PC-9 (cell line): ENCODE measurements at regions not wholly inside any gene's neighbourhood (a gene's known extent, or its start where the extent isn't known, plus 50 kb on each side); places are given as distances from the start of the nearest gene placed in this dataset.

Source experiments
- BruUV-seq: library from RNA; stranded (reverse); fragments of 400-500 nt; replicated peaks from 2 replicates; lab custom pipeline; 2021; lab: Mats Ljungman, UMichigan
- CTCF ChIA-PET: fragments of 300-600 bp; sonication (Branson Sonifier 250); formaldehyde crosslinking; loops from one replicate; lab custom pipeline; 2022; ENCODE audit warnings: antibody characterized with exemption; lab: Charles Lee
- POLR2A ChIA-PET: fragments of 300-600 bp; sonication (Branson Sonifier 250); formaldehyde crosslinking; loops from one replicate; lab custom pipeline; 2022; ENCODE audit warnings: antibody characterized with exemption; ENCODE audit not compliant: unreplicated experiment; lab: Charles Lee
- DNase-seq, 2 experiments: peaks; one replicate each; pipeline versions ENCODE4 v3.0.0 to v3.0.0-alpha.2; 2015 to 2022; ENCODE audit warnings: mixed read lengths in 1 of 2
- H2AFZ ChIP-seq: fragments of 200-600 bp; sonication (generic); 2 replicates; pipeline ENCODE4 v1.8.1; 2017; ENCODE audit warnings: antibody characterized with exemption
- H3F3A ChIP-seq: fragments of 200-600 bp; sonication (generic); 2 replicates; pipeline ENCODE4 v1.8.1; 2017; ENCODE audit warnings: antibody characterized with exemption, mild to moderate bottlenecking, low read depth; ENCODE audit not compliant: insufficient read depth
- H3K27ac ChIP-seq: fragments of 200-600 bp; sonication (generic); 2 replicates; pipeline ENCODE4 v1.6.1; 2016; ENCODE audit warnings: mixed run types
- H3K27me3 ChIP-seq: fragments of 200-600 bp; sonication (generic); 2 replicates; pipeline ENCODE4 v1.6.1; 2016; ENCODE audit warnings: low read depth, mixed run types; ENCODE audit not compliant: insufficient read depth
- H3K36me3 ChIP-seq: fragments of 200-600 bp; sonication (generic); 2 replicates; pipeline ENCODE4 v1.6.1; 2016; ENCODE audit warnings: low read depth, mixed run types
- H3K4me1 ChIP-seq: fragments of 200-600 bp; sonication (generic); replicated peaks from 2 replicates; pipeline ENCODE4 v1.6.1; 2016; ENCODE audit warnings: mixed run types; ENCODE audit not compliant: insufficient read depth
- H3K4me2 ChIP-seq: fragments of 200-600 bp; sonication (generic); 2 replicates; pipeline ENCODE4 v1.6.1; 2017; ENCODE audit warnings: mixed run types
- H3K4me3 ChIP-seq: fragments of 200-600 bp; sonication (generic); 2 replicates; pipeline ENCODE4 v1.6.1; 2016; ENCODE audit warnings: mixed run types
- H3K79me2 ChIP-seq: fragments of 200-600 bp; sonication (generic); 2 replicates; pipeline ENCODE4 v1.6.1; 2017; ENCODE audit warnings: low read depth, mixed run types
- H3K9me2 ChIP-seq: fragments of 200-600 bp; sonication (generic); 2 replicates; pipeline ENCODE4 v1.8.1; 2017; ENCODE audit warnings: mild to moderate bottlenecking; ENCODE audit not compliant: insufficient read depth
- H3K9me3 ChIP-seq: fragments of 200-600 bp; sonication (generic); 2 replicates; pipeline ENCODE4 v1.8.1; 2016; ENCODE audit warnings: low read depth; ENCODE audit not compliant: insufficient read depth
- H4K20me1 ChIP-seq: fragments of 200-600 bp; sonication (generic); 2 replicates; pipeline ENCODE4 v1.8.1; 2017; ENCODE audit not compliant: insufficient read depth
- CTCF ChIP-seq: fragments of 200-600 bp; sonication (generic); conservative IDR thresholded peaks from 2 replicates; pipeline ENCODE4 v1.6.1; 2017; ENCODE audit warnings: mixed run types, antibody characterized with exemption, mild to moderate bottlenecking, moderate library complexity
- EZH2 ChIP-seq: fragments of 200-600 bp; sonication (generic); IDR thresholded peaks from 2 replicates; pipeline ENCODE4 v1.8.0; 2017; ENCODE audit warnings: antibody characterized with exemption, low read depth
- intact Hi-C: fragments of 100-400 bp; cut with micrococcal nuclease; formaldehyde crosslinking; loops from one replicate; pipeline ENCODE4 v1.10.0; 2022; ENCODE audit not compliant: unreplicated experiment

- no peaks in the 10 kb centered on the region for H3K9me2 ChIP-seq
- CTCF ChIA-PET, result no interaction called here
- intact Hi-C loops, result no loop called here
Observed at GRCh38 chr2:111219285-111219684, 98.6 kb downstream of the BCL2L11 start.

GRCh38 chr2:111219734-111220505, 99.2 kb downstream of the BCL2L11 start:
- no peaks in the 10 kb centered on the region; the same call in 1 of the 2 replicates for H3F3A ChIP-seq
- intact Hi-C loops, result no loop called here
- no peaks in the 10 kb centered on the region for H3K9me3 ChIP-seq
- H3K4me3 ChIP-seq, result no peak overlapping the region
- H2AFZ ChIP-seq, result no peak overlapping the region
- H3K36me3 ChIP-seq, result no peaks in the 10 kb centered on the region
- H3K4me2 ChIP-seq, result no peak overlapping the region
- no peaks in the 10 kb centered on the region for H3K4me1 ChIP-seq
- H4K20me1 ChIP-seq, result no peaks in the 10 kb centered on the region
- ChIA-PET CTCF (no interaction called here), POLR2A (no interaction called here)
- H3K9me2 ChIP-seq, result no peaks in the 10 kb centered on the region
- H3K79me2 ChIP-seq, result no peaks in the 10 kb centered on the region
- TF ChIP-seq CTCF, result no peak
- no peak for TF ChIP-seq EZH2
- H3K27ac ChIP-seq, result no peak overlapping the region
- no TSS peak for BruUV-seq
- H3K27me3 ChIP-seq, result no peaks in the 10 kb centered on the region
- no peak for DNase-seq

More at GRCh38 chr2:111219285-111219684, 98.6 kb downstream of the BCL2L11 start:
- no peaks in the 10 kb centered on the region for H3K4me1 ChIP-seq
- H2AFZ ChIP-seq, result no peak overlapping the region
- H3K4me3 ChIP-seq, result no peak overlapping the region
- H3K4me2 ChIP-seq, result no peak overlapping the region
- no TSS peak for BruUV-seq
- 0 out of 2 replicates have a peak, but pooled peaks cover 3% of the 10 kb centered on the region for H3K9me3 ChIP-seq
- DNase-seq, result no peak
- POLR2A ChIA-PET, result no interaction called here
- H3K27me3 ChIP-seq, result no peaks in the 10 kb centered on the region
- TF ChIP-seq CTCF, result no peak
- no peak for TF ChIP-seq EZH2
- H3F3A ChIP-seq, result no peaks in the 10 kb centered on the region; the same call in 1 of the 2 replicates
- no peaks in the 10 kb centered on the region for H3K79me2 ChIP-seq
- H3K36me3 ChIP-seq, result no peaks in the 10 kb centered on the region
- no peak overlapping the region for H3K27ac ChIP-seq
- H4K20me1 ChIP-seq, result no peaks in the 10 kb centered on the region

- no peaks in the 10 kb centered on the region for H3K79me2 ChIP-seq
- H3K9me3 ChIP-seq, result peaks cover 8% of the 10 kb centered on the region
- no peak for TF ChIP-seq EZH2
- TF ChIP-seq CTCF, result no peak
- DNase-seq, result no peak
- CTCF ChIA-PET, result no interaction called here
- H3K36me3 ChIP-seq, result no peaks in the 10 kb centered on the region
- no peaks in the 10 kb centered on the region for H3K4me1 ChIP-seq
- intact Hi-C loops, result no loop called here
- no peaks in the 10 kb centered on the region for H3K9me2 ChIP-seq
- no peaks in the 10 kb centered on the region; the same call in 1 of the 2 replicates for H3F3A ChIP-seq
- H3K27me3 ChIP-seq, result no peaks in the 10 kb centered on the region
- H4K20me1 ChIP-seq, result no peaks in the 10 kb centered on the region
- H2AFZ ChIP-seq, result no peak overlapping the region
- H3K4me2 ChIP-seq, result no peak overlapping the region
- POLR2A ChIA-PET, result no interaction called here
- BruUV-seq, result no TSS peak
- no peak overlapping the region for H3K4me3 ChIP-seq
- no peak overlapping the region for H3K27ac ChIP-seq
Observed at GRCh38 chr2:111220962-111221361, 100.2 kb downstream of the BCL2L11 start.
